KMS-11 (cell line): ENCODE measurements at regions not wholly inside any gene's neighbourhood (a gene's known extent, or its start where the extent isn't known, plus 50 kb on each side); places are given as distances from the start of the nearest gene placed in this dataset.

Experiments
- H2AFZ ChIP-seq: fragments of 200-600 bp; sonication (generic); 2 replicates; pipeline ENCODE4 v1.6.1; 2016; ENCODE audit warnings: antibody characterized with exemption, mixed run types, low read depth
- H3K27ac ChIP-seq: fragments of 200-600 bp; sonication (generic); 2 replicates; pipeline ENCODE4 v1.6.1; 2016; ENCODE audit warnings: mild to moderate bottlenecking, mixed run types
- H3K27me3 ChIP-seq: fragments of 200-600 bp; sonication (generic); 2 replicates; pipeline ENCODE4 v1.6.1; 2017; ENCODE audit warnings: mild to moderate bottlenecking, low read depth, mixed run types, moderate library complexity; ENCODE audit not compliant: insufficient read depth
- H3K36me3 ChIP-seq: fragments of 200-600 bp; sonication (generic); 2 replicates; pipeline ENCODE4 v1.6.1; 2017; ENCODE audit warnings: mild to moderate bottlenecking, mixed run types; ENCODE audit not compliant: insufficient read depth
- H3K4me1 ChIP-seq: fragments of 200-600 bp; sonication (generic); 2 replicates; pipeline ENCODE4 v1.6.1; 2016; ENCODE audit warnings: mild to moderate bottlenecking, low read depth, mixed run types; ENCODE audit not compliant: poor library complexity, severe bottlenecking
- H3K4me2 ChIP-seq: fragments of 200-600 bp; sonication (generic); 2 replicates; pipeline ENCODE4 v1.7.0; 2016; ENCODE audit warnings: mild to moderate bottlenecking, mixed run types
- H3K4me3 ChIP-seq: fragments of 200-600 bp; sonication (generic); IDR thresholded peaks from 2 replicates; pipeline ENCODE4 v1.6.1; 2017; ENCODE audit warnings: low read depth, low read length, mixed read lengths; ENCODE audit not compliant: insufficient read depth
- H3K79me2 ChIP-seq: fragments of 200-600 bp; sonication (generic); 2 replicates; pipeline ENCODE4 v1.6.1; 2016; ENCODE audit warnings: low read depth, mixed run types; ENCODE audit not compliant: insufficient read depth
- H3K9ac ChIP-seq: fragments of 200-600 bp; sonication (generic); 2 replicates; pipeline ENCODE4 v1.6.1; 2016; ENCODE audit warnings: mild to moderate bottlenecking, mixed run types
- H4K20me1 ChIP-seq: fragments of 200-600 bp; sonication (generic); 2 replicates; pipeline ENCODE4 v1.6.1; 2016; ENCODE audit warnings: mild to moderate bottlenecking, mixed run types; ENCODE audit not compliant: insufficient read depth
- TF ChIP-seq, protein P1 (sequence below): fragments of 200-600 bp; sonication (generic); conservative IDR thresholded peaks from 2 replicates; pipeline ENCODE4 v1.6.1; 2017; ENCODE audit warnings: low read depth, mild to moderate bottlenecking, antibody characterized with exemption, low read length, moderate library complexity, mixed read lengths

DNA sequence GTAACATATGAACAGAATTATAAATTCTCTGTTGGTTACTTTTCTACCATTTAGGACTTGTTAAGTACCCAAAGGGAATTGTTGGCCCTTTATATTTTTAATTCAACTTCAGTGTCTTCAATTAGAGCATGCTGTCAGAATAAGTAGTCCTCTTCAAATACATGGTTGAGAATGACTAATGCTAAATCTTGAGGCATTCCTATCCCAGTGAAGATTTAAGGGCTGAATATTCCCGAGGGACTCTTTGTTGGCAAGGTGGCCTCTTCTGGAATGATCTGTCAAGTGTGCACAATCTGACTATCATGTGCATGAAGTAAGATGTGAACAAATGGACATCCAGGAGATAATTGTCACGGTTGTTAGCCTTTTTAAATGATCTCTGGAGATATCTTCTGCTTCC lies 421.7 kb downstream of the BMP2 start:
- H3K9ac ChIP-seq = no peak overlapping the region
- H3K36me3 ChIP-seq = no peaks in the 10 kb centered on the region
- H3K4me1 ChIP-seq = no peaks in the 10 kb centered on the region
- H3K79me2 ChIP-seq = no peaks in the 10 kb centered on the region
- H3K4me3 ChIP-seq = no peak overlapping the region
- TF ChIP-seq, protein P1, sequence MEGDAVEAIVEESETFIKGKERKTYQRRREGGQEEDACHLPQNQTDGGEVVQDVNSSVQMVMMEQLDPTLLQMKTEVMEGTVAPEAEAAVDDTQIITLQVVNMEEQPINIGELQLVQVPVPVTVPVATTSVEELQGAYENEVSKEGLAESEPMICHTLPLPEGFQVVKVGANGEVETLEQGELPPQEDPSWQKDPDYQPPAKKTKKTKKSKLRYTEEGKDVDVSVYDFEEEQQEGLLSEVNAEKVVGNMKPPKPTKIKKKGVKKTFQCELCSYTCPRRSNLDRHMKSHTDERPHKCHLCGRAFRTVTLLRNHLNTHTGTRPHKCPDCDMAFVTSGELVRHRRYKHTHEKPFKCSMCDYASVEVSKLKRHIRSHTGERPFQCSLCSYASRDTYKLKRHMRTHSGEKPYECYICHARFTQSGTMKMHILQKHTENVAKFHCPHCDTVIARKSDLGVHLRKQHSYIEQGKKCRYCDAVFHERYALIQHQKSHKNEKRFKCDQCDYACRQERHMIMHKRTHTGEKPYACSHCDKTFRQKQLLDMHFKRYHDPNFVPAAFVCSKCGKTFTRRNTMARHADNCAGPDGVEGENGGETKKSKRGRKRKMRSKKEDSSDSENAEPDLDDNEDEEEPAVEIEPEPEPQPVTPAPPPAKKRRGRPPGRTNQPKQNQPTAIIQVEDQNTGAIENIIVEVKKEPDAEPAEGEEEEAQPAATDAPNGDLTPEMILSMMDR = no peak
- H3K27ac ChIP-seq = no peak overlapping the region
- H4K20me1 ChIP-seq = no peaks in the 10 kb centered on the region
- H3K27me3 ChIP-seq = no peaks in the 10 kb centered on the region
- H2AFZ ChIP-seq = no peak overlapping the region
- no peak overlapping the region for H3K4me2 ChIP-seq

DNA sequence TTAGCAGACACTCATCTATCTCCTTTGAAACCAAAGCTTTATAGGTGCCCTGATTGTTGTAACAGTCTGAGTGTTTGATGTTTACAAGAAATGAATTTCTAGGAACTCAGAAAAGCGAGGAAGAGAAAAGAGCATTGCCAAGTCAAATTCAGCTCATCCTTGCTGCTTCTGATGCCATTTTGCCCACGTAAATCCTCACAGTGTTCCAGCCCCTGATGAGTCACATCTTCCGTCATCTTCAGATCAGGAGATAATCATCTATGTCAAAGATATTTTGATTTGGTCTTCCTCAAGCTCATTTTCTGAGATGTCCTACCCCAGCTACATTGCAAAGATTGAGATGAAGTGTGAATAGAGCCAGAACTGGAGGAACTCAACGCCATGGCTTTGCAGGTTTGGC lies 426.2 kb downstream of the BMP2 start:
- Histone ChIP-seq H3K27ac (no peak overlapping the region), H3K4me2 (no peak overlapping the region)

GRCh38 chr20:7195704-7196103 lies 428.2 kb downstream of the BMP2 start:
- TF ChIP-seq, protein P1 = no peak
- Histone ChIP-seq H4K20me1 (no peaks in the 10 kb centered on the region), H2AFZ (no peak overlapping the region), H3K79me2 (no peaks in the 10 kb centered on the region), H3K9ac (no peak overlapping the region), H3K4me1 (no peaks in the 10 kb centered on the region), H3K4me2 (no peak overlapping the region), H3K4me3 (no peak overlapping the region), H3K27me3 (no peaks in the 10 kb centered on the region), H3K36me3 (no peaks in the 10 kb centered on the region), H3K27ac (no peak overlapping the region)

More for the DNA sequence above, 426.2 kb downstream of the BMP2 start:
- H2AFZ ChIP-seq = no peak overlapping the region
- H3K27me3 ChIP-seq = no peaks in the 10 kb centered on the region
- no peaks in the 10 kb centered on the region for H3K36me3 ChIP-seq
- TF ChIP-seq, protein P1 = no peak
- H4K20me1 ChIP-seq = no peaks in the 10 kb centered on the region
- no peak overlapping the region for H3K4me3 ChIP-seq
- H3K9ac ChIP-seq = no peak overlapping the region
- H3K79me2 ChIP-seq = no peaks in the 10 kb centered on the region
- no peaks in the 10 kb centered on the region for H3K4me1 ChIP-seq

- H2AFZ ChIP-seq = no peak overlapping the region
- H3K4me3 ChIP-seq = no peak overlapping the region
- no peak overlapping the region for H3K9ac ChIP-seq
- H3K36me3 ChIP-seq = no peaks in the 10 kb centered on the region
- TF ChIP-seq, protein P1 = no peak
- no peak overlapping the region for H3K27ac ChIP-seq
- no peaks in the 10 kb centered on the region for H4K20me1 ChIP-seq
- H3K4me1 ChIP-seq = no peaks in the 10 kb centered on the region
- no peaks in the 10 kb centered on the region for H3K27me3 ChIP-seq
- no peak overlapping the region for H3K4me2 ChIP-seq
- no peaks in the 10 kb centered on the region for H3K79me2 ChIP-seq
Observed at GRCh38 chr20:7196481-7196880, 429.0 kb downstream of the BMP2 start.
